Effector memory CD8-positive, alpha-beta T cell (primary cell): ENCODE measurements at regions not wholly inside any gene's neighbourhood (a gene's known extent, or its start where the extent isn't known, plus 50 kb on each side); places are given as distances from the start of the nearest gene placed in this dataset.

ENCODE experiments used
- ATAC-seq: fragments of 150-1000 bp; cut with Tn5 transposase; replicated peaks from 2 replicates; pipeline ENCODE4 v1.10.0; 2021; ENCODE audit warnings: mild to moderate bottlenecking, moderate library complexity
- DNase-seq, 3 experiments: peaks; one replicate each; pipeline ENCODE4 v3.0.0; 2021
- H3K27ac Mint-ChIP-seq, 2 donors: one replicate each; pipeline ENCODE4 v1.8.0; 2022; ENCODE audit warnings: mild to moderate bottlenecking in 2 of 2, mixed read lengths in 2 of 2, moderate library complexity in 2 of 2
- H3K27me3 Mint-ChIP-seq, 2 donors: one replicate each; pipeline ENCODE4 v1.8.0; 2022; ENCODE audit warnings: mixed read lengths in 2 of 2
- H3K36me3 Mint-ChIP-seq: one replicate; pipeline ENCODE4 v1.8.0; 2022; ENCODE audit warnings: mild to moderate bottlenecking, moderate library complexity, mixed read lengths; ENCODE audit not compliant: insufficient read depth
- H3K4me1 Mint-ChIP-seq, 2 donors: one replicate each; pipeline ENCODE4 v1.8.0; 2022; ENCODE audit warnings: low read depth in 2 of 2, mixed read lengths in 2 of 2
- H3K4me3 Mint-ChIP-seq, 2 donors: one replicate each; pipeline ENCODE4 v1.8.0; 2022; ENCODE audit warnings: mild to moderate bottlenecking in 2 of 2, mixed read lengths in 2 of 2, moderate library complexity in 2 of 2
- H3K9me3 Mint-ChIP-seq, 2 donors: one replicate each; pipeline ENCODE4 v1.8.0; 2022; ENCODE audit warnings: mixed read lengths in 2 of 2

GRCh38 chr1:109822749-109823542 is 59.2 kb upstream of the EPS8L3 start:
- Mint-ChIP-seq H3K36me3 (no peaks in the 10 kb centered on the region), H3K27ac (peak overlapping the region; percentile 67 to 88), H3K4me3 (peak overlapping the region in 1 of 2 donors; percentile 43), H3K9me3 (no peaks in the 10 kb centered on the region), H3K4me1 (peaks cover 32 to 34% of the 10 kb centered on the region in 2 donors), H3K27me3 (peaks cover 0 to 8% of the 10 kb centered on the region in 2 donors)
- no peak for DNase-seq
- ATAC-seq = no peak

DNA sequence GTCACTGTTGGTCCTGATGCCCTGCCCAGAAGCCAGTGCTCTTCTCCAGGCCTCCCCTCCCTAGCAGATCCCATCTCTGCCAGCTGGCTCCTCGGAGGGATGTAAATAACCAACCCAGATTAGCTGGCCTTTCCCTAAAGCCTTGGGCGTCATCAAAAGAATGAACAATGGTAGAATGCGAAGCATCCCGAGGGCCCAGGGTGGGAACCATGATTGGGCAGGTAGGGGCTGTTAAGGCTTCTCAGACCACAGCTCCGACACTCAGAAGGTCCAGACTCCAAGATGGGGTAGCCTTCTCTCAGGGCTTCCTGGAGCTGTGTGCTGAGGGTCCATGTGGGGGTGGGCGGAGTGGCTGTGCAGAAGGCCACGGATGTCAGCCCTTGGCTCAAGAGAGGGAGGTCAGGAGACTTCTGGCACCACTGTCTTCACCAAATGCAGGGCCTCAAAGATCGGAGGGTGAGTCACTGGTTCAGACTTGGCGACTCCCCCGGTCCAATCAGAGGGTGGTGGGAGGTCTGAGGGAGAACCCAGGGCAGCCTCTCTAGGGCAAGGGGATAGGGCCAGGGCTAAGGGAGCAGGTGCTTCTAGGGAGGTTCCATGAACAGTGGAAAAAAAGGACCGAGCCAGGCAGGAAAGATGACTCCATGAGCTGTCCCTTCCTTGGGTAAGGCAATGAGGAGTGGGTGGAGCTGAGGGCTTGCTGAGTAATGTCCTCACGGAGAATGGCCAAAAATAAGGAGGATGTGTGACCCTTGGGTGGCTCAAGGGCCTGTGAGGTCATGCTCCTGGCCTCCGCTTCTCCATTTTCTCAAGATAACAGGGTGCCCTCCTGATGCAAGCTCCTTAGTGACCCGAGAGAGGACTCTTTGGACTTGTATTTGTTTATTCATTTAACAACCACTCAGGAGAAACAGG is 58.4 kb upstream of the EPS8L3 start:
- H3K36me3 Mint-ChIP-seq = no peaks in the 10 kb centered on the region
- peak; percentile 17 for ATAC-seq
- peaks cover 32 to 36% of the 10 kb centered on the region in 2 donors for H3K4me1 Mint-ChIP-seq
- H3K27me3 Mint-ChIP-seq = peaks cover 0 to 8% of the 10 kb centered on the region in 2 donors
- H3K4me3 Mint-ChIP-seq = no peak overlapping the region
- no peaks in the 10 kb centered on the region for H3K9me3 Mint-ChIP-seq
- DNase-seq = no peak
- peak overlapping the region; percentile 67 to 88 for H3K27ac Mint-ChIP-seq

DNA sequence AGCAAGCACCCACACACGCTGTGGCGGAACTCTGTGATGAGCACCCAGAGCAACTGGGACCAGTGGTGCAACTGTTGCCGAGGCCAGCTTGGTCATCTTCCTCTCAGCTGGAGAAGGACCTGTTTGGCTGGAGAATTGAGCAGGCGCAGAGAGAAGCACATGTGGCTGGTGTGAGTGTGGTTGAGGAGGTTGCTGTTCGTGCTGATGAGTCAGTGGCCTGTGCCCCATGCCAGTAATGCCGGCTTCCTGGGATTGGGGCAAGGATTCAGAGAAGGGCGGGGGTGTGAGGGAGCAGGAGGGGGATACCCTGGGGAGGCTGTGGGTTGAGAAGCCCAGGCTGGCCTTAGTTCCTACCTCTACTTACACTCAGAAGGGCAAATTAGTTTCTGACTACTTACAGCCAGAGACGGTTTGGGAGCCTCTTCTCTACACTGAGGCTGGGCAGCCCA is 57.5 kb upstream of the EPS8L3 start:
- ATAC-seq (peak; percentile 29), DNase-seq (no peak)
- Mint-ChIP-seq H3K9me3 (no peaks in the 10 kb centered on the region), H3K27ac (no peak overlapping the region), H3K4me3 (no peak overlapping the region), H3K36me3 (no peaks in the 10 kb centered on the region), H3K27me3 (peaks cover 0 to 8% of the 10 kb centered on the region in 2 donors), H3K4me1 (peaks cover 32 to 36% of the 10 kb centered on the region in 2 donors)

GRCh38 chr1:109819906-109820305 is 56.2 kb upstream of the EPS8L3 start:
- DNase-seq = no peak
- Mint-ChIP-seq H3K27me3 (peaks cover 0 to 8% of the 10 kb centered on the region in 2 donors), H3K9me3 (no peaks in the 10 kb centered on the region), H3K4me1 (peaks cover 26 to 33% of the 10 kb centered on the region in 2 donors), H3K4me3 (no peak overlapping the region), H3K36me3 (no peaks in the 10 kb centered on the region), H3K27ac (no peak overlapping the region)
- ATAC-seq = no peak

DNA sequence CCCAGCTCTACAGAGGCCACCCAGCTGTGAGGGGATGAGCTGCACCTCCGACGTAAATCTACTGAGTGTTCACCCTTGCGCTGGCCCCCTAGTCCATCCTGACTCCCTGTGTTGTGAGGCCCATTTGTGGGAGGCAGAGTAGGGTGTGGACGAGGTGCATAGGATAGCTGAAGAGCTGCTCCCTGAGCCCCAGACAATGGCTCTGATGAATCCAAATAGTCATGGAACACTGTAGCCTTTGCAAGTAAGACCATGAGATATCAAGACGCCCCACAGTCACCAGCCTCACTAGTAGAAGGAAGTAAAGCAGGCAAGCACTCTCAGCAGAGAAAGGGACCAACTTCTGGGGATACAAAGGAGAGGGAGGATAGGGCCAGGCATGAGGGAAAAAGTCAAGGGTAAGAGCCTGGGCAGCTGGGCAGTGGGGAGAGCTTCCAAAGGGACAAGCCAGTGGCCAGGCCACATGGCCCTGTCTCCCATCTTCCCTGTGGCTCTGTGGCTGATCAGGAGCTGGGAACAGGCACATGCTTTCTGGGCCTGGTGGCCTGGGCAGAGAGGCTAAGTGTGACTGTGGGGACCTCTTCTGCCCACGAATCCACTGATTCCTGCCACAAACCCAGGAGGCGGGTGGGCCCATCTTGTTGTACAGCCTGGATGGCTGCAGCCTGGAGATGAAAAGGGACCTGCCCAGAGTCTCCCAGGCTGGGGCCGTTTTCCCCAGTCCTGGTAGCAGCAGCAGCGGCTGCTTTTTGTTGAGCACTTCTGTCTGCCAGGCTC is 55.5 kb upstream of the EPS8L3 start:
- H3K4me1 Mint-ChIP-seq = peaks cover 20 to 27% of the 10 kb centered on the region in 2 donors
- no peak overlapping the region for H3K4me3 Mint-ChIP-seq
- H3K27me3 Mint-ChIP-seq = peaks cover 0 to 8% of the 10 kb centered on the region in 2 donors
- DNase-seq (no peak), ATAC-seq (no peak)
- no peaks in the 10 kb centered on the region for H3K9me3 Mint-ChIP-seq
- peak overlapping the region; percentile 2 to 49 for H3K27ac Mint-ChIP-seq
- H3K36me3 Mint-ChIP-seq = no peaks in the 10 kb centered on the region

DNA sequence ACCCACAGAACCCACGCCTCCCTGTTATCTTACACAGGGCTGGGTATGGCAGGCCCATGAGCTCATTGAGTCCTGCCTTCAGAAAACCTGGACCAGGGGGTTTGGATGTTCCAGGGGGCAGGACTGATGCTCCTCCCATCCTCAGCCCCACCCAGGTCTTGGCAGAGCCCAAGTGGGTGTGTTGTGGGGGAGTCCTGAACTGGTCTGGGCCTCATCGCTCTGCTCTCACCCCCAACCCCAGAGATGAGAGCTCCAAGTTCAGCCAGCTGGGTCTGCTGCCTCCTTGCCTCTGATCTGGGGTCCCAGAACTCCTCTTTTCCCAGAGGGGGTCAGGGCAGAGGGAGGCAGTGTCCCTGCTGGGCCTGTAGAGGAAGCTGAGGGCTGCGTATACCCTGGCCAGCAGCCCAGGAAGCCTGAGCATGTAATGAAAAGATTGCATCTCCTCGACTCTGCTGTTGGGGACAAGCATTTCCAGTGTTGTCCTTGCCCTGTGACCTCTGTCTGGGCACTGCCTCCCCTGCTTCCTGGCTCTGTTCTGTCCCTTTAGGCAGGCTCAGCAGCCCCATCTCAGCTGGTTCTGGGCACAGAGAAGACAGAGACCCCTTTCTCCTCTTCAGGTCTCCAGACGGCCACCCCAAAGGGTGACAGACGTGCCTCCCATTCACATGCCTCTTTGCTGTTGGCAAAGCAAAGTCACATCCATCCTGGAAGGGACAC is 54.7 kb upstream of the EPS8L3 start:
- no peak overlapping the region for H3K4me3 Mint-ChIP-seq
- no peak for ATAC-seq
- H3K36me3 Mint-ChIP-seq = no peaks in the 10 kb centered on the region
- peaks cover 0 to 8% of the 10 kb centered on the region in 2 donors for H3K27me3 Mint-ChIP-seq
- peak overlapping the region in 1 of 2 donors; percentile 49 for H3K27ac Mint-ChIP-seq
- peaks cover 15 to 24% of the 10 kb centered on the region in 2 donors for H3K4me1 Mint-ChIP-seq
- no peaks in the 10 kb centered on the region for H3K9me3 Mint-ChIP-seq
- DNase-seq = no peak

DNA sequence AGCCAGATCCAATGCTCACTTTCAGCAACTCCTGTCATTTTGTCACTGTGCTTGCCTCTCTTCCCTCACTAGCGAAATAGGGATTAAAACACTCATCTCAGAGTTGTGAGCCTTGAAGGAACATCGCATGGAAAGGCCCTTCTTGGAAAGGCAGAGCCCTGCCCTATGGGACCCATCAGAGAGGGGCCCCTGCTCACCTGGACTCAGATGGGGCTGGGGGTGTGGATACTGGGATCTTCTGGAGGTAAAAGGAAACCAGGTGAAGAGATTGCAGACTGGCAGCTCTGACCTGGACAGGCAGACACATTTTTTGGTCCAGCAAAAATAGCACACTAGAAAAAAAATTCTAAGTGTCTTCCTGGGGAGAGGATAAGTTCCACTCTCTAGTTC is 54.2 kb upstream of the EPS8L3 start:
- H3K4me1 Mint-ChIP-seq = peaks cover 11 to 21% of the 10 kb centered on the region in 2 donors
- no peak overlapping the region for H3K4me3 Mint-ChIP-seq
- H3K36me3 Mint-ChIP-seq = no peaks in the 10 kb centered on the region
- peaks cover 0 to 8% of the 10 kb centered on the region in 2 donors for H3K27me3 Mint-ChIP-seq
- H3K9me3 Mint-ChIP-seq = no peaks in the 10 kb centered on the region
- H3K27ac Mint-ChIP-seq = no peak overlapping the region
- ATAC-seq (no peak), DNase-seq (no peak)

GRCh38 chr1:109816975-109817535 is 53.3 kb upstream of the EPS8L3 start:
- Mint-ChIP-seq H3K4me3 (no peak overlapping the region), H3K36me3 (no peaks in the 10 kb centered on the region), H3K4me1 (peaks cover 6 to 16% of the 10 kb centered on the region in 2 donors), H3K27ac (no peak overlapping the region), H3K9me3 (no peaks in the 10 kb centered on the region), H3K27me3 (peaks cover 0 to 8% of the 10 kb centered on the region in 2 donors)
- ATAC-seq (no peak), DNase-seq (no peak)

DNA sequence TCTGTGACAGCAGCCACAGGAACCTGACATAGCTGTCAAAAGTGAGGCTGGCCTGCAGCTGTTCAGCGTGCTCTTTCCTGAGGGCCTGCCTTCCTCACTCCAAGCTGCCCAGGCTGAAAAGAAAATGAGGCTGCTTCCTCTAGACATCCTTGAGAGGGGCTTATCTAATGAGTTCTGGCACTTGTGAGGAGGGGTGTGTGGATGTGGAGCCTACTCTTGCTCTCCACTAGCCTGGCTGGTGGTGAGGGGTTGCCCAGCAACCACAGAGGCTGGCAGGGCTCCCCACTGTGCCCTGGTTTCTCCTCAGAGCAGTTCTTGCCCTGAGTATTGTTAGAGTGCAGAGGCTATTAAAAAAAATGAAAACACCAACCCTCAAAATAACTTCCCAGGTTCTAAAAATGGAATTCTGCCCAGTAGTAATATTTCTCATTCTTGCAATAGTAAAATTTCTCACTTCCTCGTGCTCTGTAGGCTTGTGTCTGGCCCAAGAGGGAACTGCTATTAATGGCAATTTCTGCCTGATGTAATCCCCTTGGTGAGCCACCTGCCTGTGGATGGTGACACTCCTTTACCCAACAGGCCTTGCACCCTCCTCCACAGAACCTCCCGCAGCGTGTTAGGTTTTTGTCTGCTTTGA is 52.6 kb upstream of the EPS8L3 start:
- H3K4me1 Mint-ChIP-seq = peaks cover 5 to 10% of the 10 kb centered on the region in 2 donors
- DNase-seq (no peak), ATAC-seq (peak; percentile 32)
- H3K27ac Mint-ChIP-seq = no peak overlapping the region
- no peaks in the 10 kb centered on the region for H3K9me3 Mint-ChIP-seq
- H3K36me3 Mint-ChIP-seq = no peaks in the 10 kb centered on the region
- H3K27me3 Mint-ChIP-seq = peaks cover 0 to 8% of the 10 kb centered on the region in 2 donors
- no peak overlapping the region for H3K4me3 Mint-ChIP-seq

DNA sequence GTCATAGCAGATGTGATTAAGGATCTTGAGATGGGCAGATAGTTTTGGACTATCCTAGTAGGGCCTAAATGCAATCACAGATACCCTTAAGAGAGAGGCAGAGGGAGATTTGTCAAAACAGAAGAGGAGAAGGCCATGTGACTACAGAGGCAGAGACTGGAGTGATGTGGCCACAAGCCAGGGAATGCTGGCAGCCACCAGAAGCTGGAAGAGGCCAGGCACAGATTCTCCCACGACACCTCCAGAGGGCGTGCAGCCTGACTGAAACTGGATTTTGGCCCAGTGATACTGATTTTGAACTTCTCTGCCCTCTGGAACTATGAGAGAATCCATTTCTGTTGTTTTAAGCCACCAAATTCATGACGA is 52.1 kb upstream of the EPS8L3 start:
- Mint-ChIP-seq H3K36me3 (no peaks in the 10 kb centered on the region), H3K9me3 (no peaks in the 10 kb centered on the region), H3K4me3 (no peak overlapping the region), H3K27ac (no peak overlapping the region), H3K4me1 (peaks cover under 1 to 5% of the 10 kb centered on the region in 2 donors), H3K27me3 (peaks cover 0 to 8% of the 10 kb centered on the region in 2 donors)
- ATAC-seq (no peak), DNase-seq (no peak)

DNA sequence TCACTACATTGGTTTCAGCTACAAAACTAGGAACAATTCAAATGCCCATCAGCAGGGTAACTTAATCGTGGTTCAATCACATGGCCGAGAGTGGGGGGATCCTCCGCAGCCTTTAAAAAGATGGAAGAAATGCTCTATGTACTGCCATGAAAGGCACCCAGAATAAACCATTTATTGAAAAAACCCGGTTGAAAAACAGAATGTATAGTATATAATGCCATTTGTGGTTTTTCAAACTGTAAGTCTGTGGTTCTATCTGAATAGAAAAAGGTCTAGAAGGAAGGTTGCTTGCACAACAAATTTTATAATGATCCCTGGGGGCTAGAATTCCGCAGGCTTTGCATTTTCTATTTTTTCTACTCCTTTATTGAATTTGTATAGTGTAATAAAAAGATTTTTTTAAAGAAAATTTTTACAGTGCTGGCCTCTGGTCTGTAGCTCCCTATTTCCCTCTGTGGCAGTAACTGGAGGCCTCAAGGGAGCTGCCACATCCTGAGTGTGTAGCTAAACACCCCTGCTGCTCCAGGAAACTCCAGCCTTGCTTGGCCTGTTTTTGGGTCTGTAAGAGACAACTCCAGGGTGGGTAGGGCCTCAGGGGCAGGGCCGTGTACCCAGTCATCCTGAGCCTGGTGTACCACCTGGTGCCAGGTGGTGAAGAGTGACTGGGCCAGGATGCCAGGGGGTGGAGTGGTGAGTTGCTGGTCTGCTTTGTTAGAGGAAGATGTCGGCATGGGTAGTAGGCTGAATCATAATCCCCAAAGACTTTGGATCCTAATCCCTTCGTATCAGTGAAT is 51.5 kb upstream of the EPS8L3 start:
- Mint-ChIP-seq H3K27ac (no peak overlapping the region), H3K9me3 (no peaks in the 10 kb centered on the region), H3K4me3 (no peak overlapping the region), H3K36me3 (no peaks in the 10 kb centered on the region), H3K27me3 (peaks cover 0 to 8% of the 10 kb centered on the region in 2 donors), H3K4me1 (peaks cover 0 to 3% of the 10 kb centered on the region in 2 donors)
- no peak for ATAC-seq
- DNase-seq = no peak
